HG03342 (cell line): ENCODE measurements at regions not wholly inside any gene's neighbourhood (a gene's known extent, or its start where the extent isn't known, plus 50 kb on each side); places are given as distances from the start of the nearest gene placed in this dataset.

Experiments
- ATAC-seq: cut with Tn5 transposase; IDR thresholded peaks from one replicate; pipeline ENCODE4 v1.9.1; 2021; ENCODE audit warnings: mild to moderate bottlenecking, moderate library complexity; ENCODE audit not compliant: unreplicated experiment

GRCh38 chr11:115963156-115963555 lies 458.9 kb upstream of the CADM1 start:
- ATAC-seq = no peak

DNA sequence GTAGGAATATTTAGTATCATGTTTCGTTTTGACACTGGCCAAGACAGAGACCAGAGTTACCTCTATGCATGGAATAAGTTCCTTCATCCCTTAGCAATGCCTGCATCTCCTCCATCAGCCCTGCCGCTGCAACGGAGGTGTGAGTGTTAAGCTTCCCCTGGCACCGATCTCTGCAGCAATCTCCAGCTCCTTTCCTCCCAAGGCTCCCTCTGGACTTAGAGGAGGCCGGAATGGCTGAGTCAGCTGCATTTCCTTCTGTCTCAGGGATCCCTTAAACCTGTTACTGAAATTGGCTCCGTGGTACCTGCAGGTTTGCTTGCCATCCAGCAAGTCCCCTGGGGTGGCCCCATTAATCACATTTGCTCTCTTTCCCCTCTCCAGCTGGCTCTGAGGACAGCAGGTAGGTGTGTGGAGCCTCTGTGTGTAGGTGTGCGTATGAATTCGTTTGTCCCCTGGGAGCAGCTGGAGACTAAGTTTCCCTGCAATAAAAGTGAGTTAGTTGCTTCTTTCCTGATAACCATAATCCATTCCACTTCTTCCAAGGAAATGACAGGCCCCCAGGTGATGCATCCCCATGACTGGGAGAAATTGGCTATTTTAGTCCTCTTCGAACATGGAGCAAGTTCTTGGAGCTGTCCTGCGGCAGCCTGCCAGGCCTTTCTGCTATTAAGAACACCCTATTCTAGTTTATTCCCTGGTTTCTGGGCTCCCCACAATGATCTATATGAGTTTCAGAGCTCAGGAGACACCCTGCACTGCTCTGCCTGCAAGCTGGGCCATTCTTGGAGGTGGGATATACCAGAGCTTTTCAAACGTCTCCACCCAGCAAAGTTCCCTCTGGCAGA lies 457.2 kb upstream of the CADM1 start:
- ATAC-seq = no peak

GRCh38 chr11:115959081-115959486 lies 454.9 kb upstream of the CADM1 start:
- no peak for ATAC-seq

- no peak for ATAC-seq
Observed at GRCh38 chr11:115958089-115959000, 454.1 kb upstream of the CADM1 start.

- ATAC-seq = no peak
Observed at GRCh38 chr11:115955803-115956202, 451.6 kb upstream of the CADM1 start.

DNA sequence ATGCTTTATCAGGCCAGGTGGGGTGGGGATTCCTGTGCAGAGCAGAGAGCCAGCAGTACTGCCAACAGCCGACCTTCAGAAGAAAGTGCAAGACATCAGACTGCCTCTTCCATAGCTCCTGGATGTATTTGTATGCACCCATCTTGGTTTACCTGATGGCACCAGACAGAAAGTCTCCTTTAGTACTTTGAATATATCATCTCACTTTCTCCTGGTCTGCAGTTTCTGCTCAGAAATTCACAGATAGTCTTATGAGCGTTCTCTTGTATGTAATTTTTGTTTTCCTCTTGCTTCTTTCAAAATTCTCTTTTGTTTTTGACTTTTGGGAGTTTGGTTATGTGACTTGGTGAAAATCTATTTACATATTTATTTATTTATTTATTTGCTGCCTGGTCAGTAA lies 446.4 kb upstream of the CADM1 start:
- no peak for ATAC-seq

- no peak for ATAC-seq
Observed at GRCh38 chr11:115944596-115944995, 440.4 kb upstream of the CADM1 start.

- ATAC-seq = no peak
Observed at GRCh38 chr11:115942011-115942410, 437.8 kb upstream of the CADM1 start.

GRCh38 chr11:115941481-115941993 lies 437.3 kb upstream of the CADM1 start:
- no peak for ATAC-seq

DNA sequence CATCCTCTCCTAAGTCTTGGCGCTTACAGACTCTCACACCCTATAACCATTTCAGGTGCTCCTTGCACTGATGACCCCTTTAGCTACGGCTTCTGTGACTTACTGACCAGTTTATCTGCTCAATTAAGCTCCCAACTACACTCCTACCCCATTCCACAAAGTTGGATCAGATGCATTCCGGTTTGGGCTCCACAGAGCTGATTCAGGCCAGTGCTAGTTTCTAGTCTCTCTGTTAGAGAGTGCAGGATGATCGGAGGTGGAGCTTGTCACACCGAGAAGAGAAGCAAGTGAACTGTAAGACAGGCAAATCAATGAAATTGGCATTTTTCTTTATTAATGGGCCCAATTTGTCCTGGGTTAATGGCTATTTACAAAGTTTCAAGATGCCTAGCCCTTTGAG lies 436.8 kb upstream of the CADM1 start:
- no peak for ATAC-seq

GRCh38 chr11:115939731-115940421 lies 435.7 kb upstream of the CADM1 start:
- ATAC-seq = peak; percentile 54

DNA sequence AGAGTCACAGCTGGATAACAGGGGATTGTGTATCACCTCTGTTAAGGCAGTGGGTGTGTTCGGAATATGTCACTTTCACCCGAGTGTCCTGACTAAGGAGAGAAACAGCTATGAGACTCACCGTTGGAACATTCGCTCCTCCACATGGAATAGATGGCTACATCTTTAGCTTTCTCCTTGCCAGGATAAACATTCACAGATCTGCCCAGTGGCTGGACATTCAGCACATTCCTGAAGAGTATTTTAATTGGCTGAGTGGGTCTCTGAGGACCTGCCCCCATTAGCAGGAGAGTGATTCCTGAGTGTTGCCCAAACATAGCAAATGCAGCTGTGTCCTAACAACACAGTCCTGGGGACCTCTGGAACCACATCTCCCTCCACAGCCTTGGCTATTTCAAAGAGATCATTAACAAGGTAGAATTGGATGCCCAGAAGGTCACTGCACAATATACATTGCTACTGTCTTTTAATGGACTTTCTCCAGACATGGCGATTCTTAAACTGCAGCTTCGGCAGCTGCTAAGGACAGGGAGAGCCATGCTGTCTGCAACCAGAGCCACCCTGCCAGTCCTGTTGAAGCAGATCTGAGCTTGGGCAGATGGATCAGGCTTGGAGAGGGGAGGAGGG lies 435.0 kb upstream of the CADM1 start:
- peak; percentile 11 for ATAC-seq

DNA sequence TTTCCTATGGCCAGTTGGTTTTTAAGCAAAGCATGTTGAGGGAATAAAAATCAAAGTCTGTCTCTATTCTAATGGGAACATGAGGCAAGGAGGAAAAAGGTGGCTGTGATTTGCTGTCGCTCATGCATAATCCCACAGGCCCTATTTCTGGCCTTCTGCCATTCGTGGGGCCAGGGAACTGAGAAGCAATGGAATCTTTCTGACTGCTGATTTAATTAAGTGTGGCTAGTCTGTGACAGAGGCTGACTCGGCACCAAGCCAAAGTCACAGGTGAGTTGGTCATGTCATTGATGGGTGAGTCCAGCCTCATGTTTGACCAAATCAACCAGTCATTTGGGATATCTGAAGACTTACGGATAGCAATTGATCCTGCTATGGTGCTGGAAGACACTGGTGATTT lies 429.3 kb upstream of the CADM1 start:
- no peak for ATAC-seq

DNA sequence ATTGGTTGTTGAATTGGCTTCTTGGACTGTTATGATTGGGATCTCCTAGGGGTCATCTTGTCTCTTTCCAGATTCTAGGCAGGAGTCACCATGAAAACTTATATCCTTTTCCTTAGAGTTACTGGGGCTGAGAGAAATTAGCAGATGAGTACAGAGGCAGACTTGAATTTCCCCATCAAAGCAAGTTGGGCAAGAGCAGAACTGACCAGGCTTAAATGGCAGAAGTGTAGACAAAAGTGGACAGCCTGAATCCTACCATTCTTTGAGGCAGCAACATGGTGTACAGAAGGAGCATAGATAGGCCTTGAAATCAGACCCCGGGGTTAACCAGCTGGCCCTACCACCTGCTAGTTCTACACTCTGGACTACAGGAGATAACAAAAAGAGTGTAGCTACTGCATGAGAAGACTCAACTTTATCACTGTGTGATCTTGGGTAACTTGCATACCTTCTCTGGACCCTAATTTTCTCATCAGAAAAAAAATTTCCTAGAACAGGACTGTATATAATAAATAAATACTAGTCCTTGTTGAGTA lies 427.4 kb upstream of the CADM1 start:
- no peak for ATAC-seq

DNA sequence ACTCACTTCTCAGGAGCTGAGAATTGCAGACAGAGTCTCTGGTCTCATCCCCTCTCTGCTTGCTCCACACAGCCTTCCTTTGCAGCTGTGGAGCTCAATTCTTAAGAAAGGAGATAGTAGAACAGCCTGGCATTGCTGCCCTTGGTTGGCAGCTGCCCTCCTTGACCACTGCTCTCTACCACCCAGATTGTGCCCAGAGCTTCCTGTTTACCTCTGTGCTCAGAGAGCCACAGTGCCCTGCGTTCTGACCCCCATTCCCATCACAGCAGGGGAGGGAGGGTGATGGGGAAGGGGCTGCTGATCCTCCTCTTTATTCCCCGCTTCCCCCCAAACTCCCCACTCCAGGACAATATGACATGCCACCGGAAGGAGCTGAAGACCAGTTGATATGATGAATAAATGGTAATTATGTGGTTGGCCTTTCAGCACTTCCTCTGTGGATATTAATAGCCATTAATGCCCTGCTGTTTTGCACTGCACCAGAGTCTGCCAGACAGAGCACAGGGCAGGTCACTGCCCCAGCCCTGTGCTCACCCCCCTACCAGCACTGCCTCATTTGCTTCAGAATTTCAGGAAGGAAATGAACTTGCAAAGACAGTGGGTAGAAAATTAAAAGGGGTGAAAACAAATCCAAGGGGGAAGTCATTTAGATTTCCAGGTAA lies 426.8 kb upstream of the CADM1 start:
- no peak for ATAC-seq

GRCh38 chr11:115930291-115930690 lies 426.1 kb upstream of the CADM1 start:
- ATAC-seq = no peak

GRCh38 chr11:115929618-115930129 lies 425.5 kb upstream of the CADM1 start:
- peak; percentile 35 for ATAC-seq

DNA sequence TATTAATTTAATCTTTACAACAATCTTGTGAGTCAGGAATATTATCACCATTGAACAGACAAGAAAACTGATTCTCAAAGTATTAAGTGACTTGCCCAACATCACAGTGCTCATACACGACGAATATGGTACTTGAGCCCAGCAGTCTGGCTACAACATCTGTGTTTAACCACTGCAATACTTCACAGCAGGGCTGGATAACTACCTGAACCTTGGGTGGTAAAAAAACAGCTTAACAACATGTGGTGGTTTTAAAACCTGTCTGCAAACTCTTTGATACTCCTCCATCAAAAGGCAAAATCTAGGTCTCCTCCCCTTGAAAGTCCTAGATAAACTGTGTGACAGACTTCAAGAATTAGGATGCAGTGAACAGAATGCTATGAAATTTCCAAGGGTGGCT lies 424.6 kb upstream of the CADM1 start:
- no peak for ATAC-seq

DNA sequence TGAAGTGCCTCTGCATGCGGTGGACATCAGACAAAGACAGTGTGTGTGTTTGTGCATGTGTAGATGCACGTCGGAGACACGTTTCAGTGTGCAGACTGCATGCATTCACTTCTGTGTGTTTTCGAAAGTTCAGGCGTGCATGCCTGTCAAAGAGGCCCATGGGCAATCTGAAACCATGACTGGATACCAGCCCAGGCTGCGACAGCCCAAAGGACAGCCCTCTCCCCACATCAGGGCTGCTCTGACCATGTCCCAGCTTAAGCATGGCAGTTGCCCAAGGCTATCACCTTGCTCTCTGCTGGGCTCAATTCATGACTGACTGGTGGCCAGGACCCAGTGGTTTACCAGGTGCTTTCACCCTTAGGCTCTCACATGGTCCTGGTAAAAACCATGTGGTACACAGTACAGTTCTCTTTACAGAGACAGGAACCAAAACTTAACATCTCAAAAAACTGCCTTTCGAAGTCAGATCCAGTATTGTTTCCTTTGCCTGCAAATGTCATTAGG lies 423.7 kb upstream of the CADM1 start:
- peak; percentile 35 for ATAC-seq
